H9 (cell line): ENCODE measurements at regions not wholly inside any gene's neighbourhood (a gene's known extent, or its start where the extent isn't known, plus 50 kb on each side); places are given as distances from the start of the nearest gene placed in this dataset.

Experiments
- DNase-seq: peaks from one replicate; pipeline ENCODE4 v3.0.0-alpha.2; 2017
- H2AFZ ChIP-seq: one replicate; pipeline ENCODE4 v1.6.1; 2013; ENCODE audit warnings: mild to moderate bottlenecking, low read length, control low read depth, moderate library complexity
- H2AK5ac ChIP-seq: 2 replicates; pipeline ENCODE4 v1.6.1; 2013; ENCODE audit warnings: low read length, control low read depth, mixed read lengths; ENCODE audit not compliant: insufficient read length
- H2BK120ac ChIP-seq: one replicate; pipeline ENCODE4 v1.6.1; 2013; ENCODE audit warnings: low read depth, mild to moderate bottlenecking, low read length, control low read depth, inconsistent platforms; ENCODE audit not compliant: poor library complexity, severe bottlenecking
- H2BK12ac ChIP-seq: 2 replicates; pipeline ENCODE4 v1.6.1; 2013; ENCODE audit warnings: low read length, control low read depth, mixed read lengths, low read depth; ENCODE audit not compliant: insufficient read length
- H2BK15ac ChIP-seq: 2 replicates; pipeline ENCODE4 v1.6.1; 2013; ENCODE audit warnings: low read depth, low read length, control low read depth
- H2BK20ac ChIP-seq: one replicate; pipeline ENCODE4 v1.6.1; 2013; ENCODE audit warnings: low read depth, mild to moderate bottlenecking, low read length, control low read depth, inconsistent platforms; ENCODE audit not compliant: poor library complexity, severe bottlenecking
- H2BK5ac ChIP-seq: 2 replicates; pipeline ENCODE4 v1.6.1; 2013; ENCODE audit warnings: low read length, control low read depth, mixed read lengths; ENCODE audit not compliant: insufficient read length
- H3K14ac ChIP-seq: 2 replicates; pipeline ENCODE4 v1.6.1; 2013; ENCODE audit warnings: low read length, control low read depth; ENCODE audit not compliant: insufficient read depth
- H3K18ac ChIP-seq: 2 replicates; pipeline ENCODE4 v1.6.1; 2013; ENCODE audit warnings: low read depth, mild to moderate bottlenecking, mixed read lengths, low read length, control low read depth; ENCODE audit not compliant: insufficient read length
- H3K23ac ChIP-seq: 2 replicates; pipeline ENCODE4 v1.6.1; 2013; ENCODE audit warnings: low read length, control low read depth, mixed read lengths, low read depth; ENCODE audit not compliant: insufficient read length
- H3K23me2 ChIP-seq: 2 replicates; pipeline ENCODE4 v1.6.1; 2013; ENCODE audit warnings: low read depth, mild to moderate bottlenecking, mixed read lengths, low read length, control low read depth; ENCODE audit not compliant: insufficient read length, poor library complexity, severe bottlenecking
- H3K27ac ChIP-seq: 2 replicates; pipeline ENCODE4 v1.5.1; 2013; ENCODE audit warnings: low read length, control low read depth, mixed read lengths, low read depth; ENCODE audit not compliant: insufficient read length
- H3K27me3 ChIP-seq: 2 replicates; pipeline ENCODE4 v1.6.1; 2013; ENCODE audit warnings: low read length, control low read depth, inconsistent platforms; ENCODE audit not compliant: insufficient read depth
- H3K4ac ChIP-seq: 2 replicates; pipeline ENCODE4 v1.6.1; 2013; ENCODE audit warnings: low read depth, mild to moderate bottlenecking, control low read depth, inconsistent platforms, low read length, moderate library complexity
- H3K4me1 ChIP-seq: 2 replicates; pipeline ENCODE4 v1.6.1; 2013; ENCODE audit warnings: low read length, control low read depth, inconsistent platforms; ENCODE audit not compliant: insufficient read depth
- H3K4me2 ChIP-seq: 2 replicates; pipeline ENCODE4 v1.6.1; 2013; ENCODE audit warnings: low read length, control low read depth, mixed read lengths; ENCODE audit not compliant: insufficient read length, insufficient read depth
- H3K56ac ChIP-seq: 2 replicates; pipeline ENCODE4 v1.6.1; 2013; ENCODE audit warnings: low read depth, mild to moderate bottlenecking, mixed read lengths, low read length, control low read depth; ENCODE audit not compliant: insufficient read length
- H3K79me1 ChIP-seq: 2 replicates; pipeline ENCODE4 v1.6.1; 2013; ENCODE audit warnings: low read depth, mild to moderate bottlenecking, moderate library complexity, low read length, control low read depth, inconsistent platforms; ENCODE audit not compliant: insufficient read depth, poor library complexity, severe bottlenecking
- H3K79me2 ChIP-seq: 2 replicates; pipeline ENCODE4 v1.6.1; 2013; ENCODE audit warnings: low read length, control low read depth, inconsistent platforms; ENCODE audit not compliant: insufficient read depth
- H3K9ac ChIP-seq: 2 replicates; pipeline ENCODE4 v1.6.1; 2013; ENCODE audit warnings: low read length, control low read depth, mixed read lengths; ENCODE audit not compliant: insufficient read length; ENCODE audit errors: extremely low read depth
- H3K9me3 ChIP-seq: one replicate; pipeline ENCODE4 v1.6.1; 2013; ENCODE audit warnings: low read depth, low read length, inconsistent platforms; ENCODE audit not compliant: control insufficient read depth
- H3T11ph ChIP-seq: one replicate; pipeline ENCODE4 v1.6.1; 2013; ENCODE audit warnings: mild to moderate bottlenecking, low read length, control low read depth, inconsistent platforms
- H4K20me1 ChIP-seq: one replicate; pipeline ENCODE4 v1.6.1; 2013; ENCODE audit not compliant: control insufficient read depth, insufficient read length, insufficient read depth
- H4K5ac ChIP-seq: 2 replicates; pipeline ENCODE4 v1.6.1; 2013; ENCODE audit warnings: low read depth, mild to moderate bottlenecking, mixed read lengths, low read length, control low read depth; ENCODE audit not compliant: insufficient read length
- H4K8ac ChIP-seq: replicated peaks from 2 replicates; pipeline ENCODE4 v1.6.1; 2013; ENCODE audit warnings: low read length, control low read depth, mixed read lengths, low read depth; ENCODE audit not compliant: insufficient read length
- H4K91ac ChIP-seq: 2 replicates; pipeline ENCODE4 v1.6.1; 2013; ENCODE audit warnings: low read depth, mild to moderate bottlenecking, moderate library complexity, mixed read lengths, low read length, control low read depth; ENCODE audit not compliant: insufficient read length
- H3K27ac Mint-ChIP-seq, 3 experiments: 2 replicates in 2 of 3; 3 replicates in 1 of 3; pipeline ENCODE4 v1.8.0; 2020 to 2021; ENCODE audit warnings: mixed read lengths in 3 of 3, mild to moderate bottlenecking in 1 of 3, moderate library complexity in 1 of 3
- H3K27me3 Mint-ChIP-seq: 2 replicates; pipeline ENCODE4 v1.8.0; 2021; ENCODE audit warnings: low read depth, mild to moderate bottlenecking, moderate library complexity, mixed read lengths
- H3K36me3 Mint-ChIP-seq, 3 experiments: 2 replicates in 2 of 3; 3 replicates in 1 of 3; pipeline ENCODE4 v1.8.0; 2020 to 2021; ENCODE audit warnings: low read depth in 3 of 3, mixed read lengths in 3 of 3; ENCODE audit not compliant: insufficient read depth in 1 of 3
- H3K4me1 Mint-ChIP-seq, 2 experiments: 2 replicates each; pipeline ENCODE4 v1.8.0; 2020; ENCODE audit warnings: mixed read lengths in 2 of 2
- H3K4me3 Mint-ChIP-seq, 2 experiments: 2 replicates in 1 of 2; 3 replicates in 1 of 2; pipeline ENCODE4 v1.8.0; 2020 to 2021; ENCODE audit warnings: mild to moderate bottlenecking in 2 of 2, mixed read lengths in 2 of 2, moderate library complexity in 1 of 2
- H3K9me3 Mint-ChIP-seq, 2 experiments: 2 replicates in 1 of 2; 3 replicates in 1 of 2; pipeline ENCODE4 v1.8.0; 2020; ENCODE audit warnings: mild to moderate bottlenecking in 2 of 2, mixed read lengths in 2 of 2, moderate library complexity in 1 of 2
- WGBS: extraction: QIAGEN DNeasy Blood & Tissue Kit; methylation state at CpG from one replicate; pipeline ENCODE4 v1.1.7; 2013; ENCODE audit warnings: missing lambda C conversion rate, low lambda C conversion rate, mixed read lengths; ENCODE audit not compliant: insufficient read length; ENCODE audit errors: extremely low coverage; 5-methylcytosine and 5-hydroxymethylcytosine counted together
- TF ChIP-seq, protein P1 (sequence below): fragments of 200-600 bp; sonication (generic); conservative IDR thresholded peaks from 3 replicates; pipeline ENCODE4 v1.8.0; 2021; ENCODE audit warnings: antibody characterized with exemption, mild to moderate bottlenecking

DNA sequence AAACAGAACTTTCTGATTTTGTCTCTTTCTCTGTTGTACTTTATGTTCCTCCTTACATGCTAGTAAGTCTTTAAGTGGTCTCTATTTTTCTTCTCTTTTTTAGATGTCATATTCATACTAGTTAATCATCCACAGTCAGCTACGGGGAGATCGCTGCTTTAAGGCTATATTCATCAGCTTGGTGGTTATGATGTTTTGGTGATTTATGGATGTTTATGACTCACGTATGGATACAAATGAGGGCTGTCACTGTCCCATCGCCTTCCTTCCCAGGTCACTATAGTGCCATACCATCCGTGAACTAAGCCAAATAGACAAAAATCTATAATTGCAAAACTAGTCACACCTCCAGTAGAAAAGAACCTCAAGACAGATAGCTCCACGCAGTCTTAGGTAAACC is 296.8 kb upstream of the AADAT start:
- no peak overlapping the region for H3K27ac ChIP-seq
- no peak overlapping the region for H2BK5ac ChIP-seq
- H4K5ac ChIP-seq = no peak overlapping the region
- Mint-ChIP-seq H3K27ac (no peak overlapping the region), H3K36me3 (peaks cover 0 to 7% (median 0%) of the 10 kb centered on the region in 3 experiments; a peak in 2 of 7 replicates), H3K9me3 (peaks cover 7% of the 10 kb centered on the region in 2 experiments; a peak in 4 of 5 replicates), H3K27me3 (no peaks in the 10 kb centered on the region; the same call in 1 of the 2 replicates), H3K4me1 (peaks cover 0 to 4% of the 10 kb centered on the region in 2 experiments; a peak in 1 of 4 replicates), H3K4me3 (no peak overlapping the region; a peak in 1 of 5 replicates)
- H3K27me3 ChIP-seq = no peaks in the 10 kb centered on the region
- H3K23ac ChIP-seq = no peak overlapping the region
- H3K9ac ChIP-seq = no peak overlapping the region
- H3K79me1 ChIP-seq = no peaks in the 10 kb centered on the region
- H3K4me2 ChIP-seq = no peak overlapping the region
- TF ChIP-seq, protein P1, sequence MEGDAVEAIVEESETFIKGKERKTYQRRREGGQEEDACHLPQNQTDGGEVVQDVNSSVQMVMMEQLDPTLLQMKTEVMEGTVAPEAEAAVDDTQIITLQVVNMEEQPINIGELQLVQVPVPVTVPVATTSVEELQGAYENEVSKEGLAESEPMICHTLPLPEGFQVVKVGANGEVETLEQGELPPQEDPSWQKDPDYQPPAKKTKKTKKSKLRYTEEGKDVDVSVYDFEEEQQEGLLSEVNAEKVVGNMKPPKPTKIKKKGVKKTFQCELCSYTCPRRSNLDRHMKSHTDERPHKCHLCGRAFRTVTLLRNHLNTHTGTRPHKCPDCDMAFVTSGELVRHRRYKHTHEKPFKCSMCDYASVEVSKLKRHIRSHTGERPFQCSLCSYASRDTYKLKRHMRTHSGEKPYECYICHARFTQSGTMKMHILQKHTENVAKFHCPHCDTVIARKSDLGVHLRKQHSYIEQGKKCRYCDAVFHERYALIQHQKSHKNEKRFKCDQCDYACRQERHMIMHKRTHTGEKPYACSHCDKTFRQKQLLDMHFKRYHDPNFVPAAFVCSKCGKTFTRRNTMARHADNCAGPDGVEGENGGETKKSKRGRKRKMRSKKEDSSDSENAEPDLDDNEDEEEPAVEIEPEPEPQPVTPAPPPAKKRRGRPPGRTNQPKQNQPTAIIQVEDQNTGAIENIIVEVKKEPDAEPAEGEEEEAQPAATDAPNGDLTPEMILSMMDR = no peak
- no peak overlapping the region for H4K8ac ChIP-seq
- no peak for DNase-seq
- no peak overlapping the region for H2BK120ac ChIP-seq
- no CpG with 5 or more reads among the region's 6 CpGs for WGBS
- no peak overlapping the region for H2BK20ac ChIP-seq
- H3K9me3 ChIP-seq = no peaks in the 10 kb centered on the region
- H3K23me2 ChIP-seq = no peaks in the 10 kb centered on the region
- H3K79me2 ChIP-seq = no peaks in the 10 kb centered on the region
- H3K14ac ChIP-seq = no peak overlapping the region
- H4K91ac ChIP-seq = no peak overlapping the region
- H3K56ac ChIP-seq = no peak overlapping the region
- no peaks in the 10 kb centered on the region for H3K4me1 ChIP-seq
- H3K4ac ChIP-seq = no peak overlapping the region
- H3T11ph ChIP-seq = no peak overlapping the region
- no peak overlapping the region for H3K18ac ChIP-seq
- no peak overlapping the region for H2AFZ ChIP-seq
- H2BK12ac ChIP-seq = no peak overlapping the region
- no peak overlapping the region for H2AK5ac ChIP-seq
- no peak overlapping the region for H2BK15ac ChIP-seq
- H4K20me1 ChIP-seq = no peaks in the 10 kb centered on the region
